DMS153 treated with DMSO at 0.1 percent for 48 hours (cell line): ENCODE measurements at regions not wholly inside any gene's neighbourhood (a gene's known extent, or its start where the extent isn't known, plus 50 kb on each side); places are given as distances from the start of the nearest gene placed in this dataset.
"Not testable (repeated sequence)": the region's sequence is repeated elsewhere in the genome, so short reads cannot be mapped to it uniquely, and the experiment has no call there.

Experiments used
- DNase-seq: peaks from one replicate; lab custom pipeline; 2025; ENCODE audit not compliant: unreplicated experiment; lab: John Stamatoyannopoulos, UW

DNA sequence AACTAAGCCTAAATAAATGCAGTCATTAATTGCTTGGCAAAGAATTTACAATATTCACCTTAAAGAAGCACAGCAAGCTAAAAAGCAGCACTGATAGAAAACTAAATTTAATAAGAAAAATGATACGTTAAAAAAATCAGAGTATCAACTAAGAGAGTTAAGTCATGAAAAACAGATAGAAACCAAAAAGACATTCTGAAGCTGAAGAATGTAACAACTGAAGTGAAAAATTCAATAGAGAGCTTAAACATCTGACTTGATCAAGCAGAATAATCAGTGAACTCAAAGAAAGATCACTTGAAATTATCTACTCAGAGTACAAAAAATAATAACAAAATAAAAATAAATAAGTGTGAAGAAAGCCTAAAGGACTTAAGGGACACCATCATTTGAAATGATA, 588.0 kb upstream of the HS3ST1 start:
- no peak for DNase-seq

DNA sequence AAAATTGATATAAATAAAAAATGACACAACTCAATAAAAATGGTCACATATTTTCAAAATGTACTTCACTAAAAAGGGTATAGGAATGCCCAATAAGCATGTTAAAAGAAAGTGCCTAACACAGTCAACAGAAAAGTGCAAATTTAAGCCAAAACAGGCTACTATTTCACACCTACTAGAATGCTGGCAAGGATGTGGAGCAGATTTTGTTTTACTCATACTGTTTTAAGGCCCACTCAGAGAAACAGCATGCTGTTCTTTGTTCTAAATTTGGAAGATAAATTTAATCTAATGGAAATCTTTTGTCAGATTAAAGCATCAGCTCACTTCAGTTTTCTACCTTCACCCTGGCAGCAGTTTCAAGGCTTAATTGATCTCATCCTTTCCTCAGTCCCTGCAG, 576.8 kb upstream of the HS3ST1 start:
- no peak for DNase-seq

DNA sequence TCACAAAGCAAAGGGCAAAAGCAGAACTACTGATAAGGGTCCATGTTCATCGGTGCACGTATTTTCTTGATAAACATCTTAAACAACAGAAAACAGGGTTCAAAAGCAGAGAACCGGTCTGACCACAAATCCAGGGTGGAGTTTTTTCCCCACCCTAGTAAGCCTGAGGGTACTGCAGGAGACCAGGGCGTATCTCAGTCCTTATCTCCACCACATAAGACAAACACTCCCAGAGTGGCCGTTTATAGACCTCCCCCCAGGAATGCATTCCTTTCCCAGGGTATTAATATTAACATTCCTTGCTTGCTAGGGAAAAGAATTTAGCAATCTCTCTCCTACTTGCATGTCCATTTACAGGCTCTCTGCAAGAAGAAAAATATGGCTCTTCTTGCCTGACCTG, 567.9 kb upstream of the HS3ST1 start:
- not testable (repeated sequence) for DNase-seq

DNA sequence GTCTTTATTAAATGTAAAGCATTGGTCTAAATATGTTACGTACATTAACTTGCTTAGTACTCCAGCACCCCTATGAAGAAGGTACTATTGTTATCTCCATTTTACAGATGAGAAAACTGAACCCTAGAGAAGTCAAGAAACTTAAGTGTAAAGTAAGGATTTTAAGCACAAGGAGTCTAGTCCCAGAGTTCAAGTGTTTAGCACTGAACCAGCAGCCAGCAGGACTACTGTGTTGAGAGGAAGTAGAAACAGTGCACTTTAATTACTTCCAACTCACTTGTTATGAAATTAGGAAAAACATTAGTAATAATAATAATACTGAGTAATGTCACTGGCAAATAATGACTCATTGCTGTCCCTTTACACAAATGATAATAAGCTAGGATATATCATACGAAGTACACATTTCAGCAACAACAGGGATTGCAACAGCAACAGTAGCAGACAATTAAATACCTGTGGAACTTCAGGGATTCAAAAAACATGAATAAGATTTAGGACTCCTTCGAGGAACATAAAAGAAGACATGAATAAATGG, 548.1 kb upstream of the HS3ST1 start:
- DNase-seq, result no peak

DNA sequence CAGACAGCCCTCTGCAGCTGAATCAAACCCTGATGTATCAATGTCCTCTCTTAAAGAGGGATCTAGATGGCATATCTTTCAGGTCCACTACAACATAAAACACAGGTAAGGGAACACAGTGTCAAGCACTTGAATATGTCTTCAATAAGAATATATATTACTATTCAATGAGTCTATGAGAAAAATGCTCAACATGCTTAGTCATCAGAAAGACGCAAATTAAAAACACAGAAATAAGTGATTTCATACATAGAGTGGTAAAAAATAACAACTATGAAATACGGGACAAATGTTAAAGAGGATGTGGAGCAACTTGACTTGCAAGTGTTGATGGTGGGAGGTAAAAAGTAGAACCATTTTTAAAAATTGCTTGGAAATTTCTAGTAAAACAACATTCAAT, 544.6 kb upstream of the HS3ST1 start:
- no peak for DNase-seq

DNA sequence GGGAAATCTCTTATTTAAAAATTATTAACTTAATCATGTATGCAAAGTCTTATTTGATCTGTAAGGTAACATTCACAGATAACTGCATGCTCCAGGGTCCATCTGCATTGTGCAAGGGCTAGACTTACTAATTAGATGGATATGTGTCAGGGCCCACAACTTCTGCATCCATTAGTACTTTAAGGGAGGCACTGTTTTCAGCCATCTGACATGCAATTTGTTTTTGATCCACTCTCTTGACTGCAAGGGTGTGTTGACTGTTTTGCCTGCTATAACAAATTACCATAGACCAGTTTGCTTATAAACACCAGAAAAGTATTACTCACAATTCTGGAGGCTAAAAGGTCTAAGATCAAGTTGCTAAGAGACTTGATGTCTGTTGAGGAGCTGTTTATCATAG, 542.1 kb upstream of the HS3ST1 start:
- no peak for DNase-seq

DNA sequence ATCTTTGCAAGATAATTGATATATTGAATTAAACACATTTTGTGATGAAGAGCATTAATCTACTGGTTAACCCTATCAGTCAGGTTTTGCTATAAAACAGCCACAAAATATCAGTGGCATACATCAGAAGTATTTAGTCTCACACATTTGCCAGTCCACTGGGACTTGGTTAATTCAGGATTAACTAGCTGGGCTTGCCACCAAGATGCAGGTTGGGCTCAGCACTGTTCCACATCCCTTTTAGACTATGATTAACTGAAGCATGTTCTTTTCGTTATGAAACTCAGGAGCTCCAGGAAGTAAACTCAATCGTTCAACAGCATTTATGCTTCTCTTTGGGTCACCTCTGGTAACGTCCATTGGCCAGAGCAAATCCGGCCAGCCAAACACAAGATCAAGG, 538.1 kb upstream of the HS3ST1 start:
- DNase-seq, result no peak

DNA sequence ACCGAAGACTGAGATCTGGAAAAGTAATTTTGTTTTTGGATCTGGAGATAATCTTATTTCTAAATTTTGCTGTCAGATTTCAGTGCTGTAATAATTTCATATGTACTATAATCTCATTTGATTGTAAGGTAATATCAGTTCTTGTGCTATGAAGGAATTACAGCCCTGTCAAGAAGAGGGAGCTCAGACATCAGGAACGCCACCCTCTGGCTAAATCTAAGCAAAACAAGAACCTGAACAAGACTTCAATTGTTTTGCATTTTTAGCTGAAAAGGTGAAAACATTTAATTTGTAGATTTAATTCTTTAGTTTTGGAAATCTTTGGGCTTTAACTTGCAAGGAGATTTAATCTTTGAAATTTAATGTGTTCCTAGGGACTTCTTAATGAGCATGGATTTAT, 525.4 kb upstream of the HS3ST1 start:
- DNase-seq, result no peak

DNA sequence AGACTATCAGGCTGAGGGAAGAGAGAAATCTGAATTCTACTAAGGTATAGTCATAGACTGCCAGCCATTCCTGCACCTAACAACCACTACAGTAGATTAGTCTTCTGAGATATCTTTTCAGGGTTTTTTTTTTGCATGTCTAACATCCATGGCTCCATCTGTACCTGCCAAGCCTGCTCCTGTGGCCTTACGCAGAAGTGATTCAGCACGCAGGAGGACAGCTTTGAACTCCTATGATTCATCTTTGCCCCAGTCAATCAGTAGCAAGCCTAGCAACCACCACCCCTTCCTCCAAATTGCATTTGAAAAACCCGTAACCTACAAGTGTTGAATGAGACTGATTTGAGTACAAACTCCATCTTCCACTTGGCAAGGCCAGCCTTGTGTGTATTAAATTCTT, 520.7 kb upstream of the HS3ST1 start:
- no peak for DNase-seq

DNA sequence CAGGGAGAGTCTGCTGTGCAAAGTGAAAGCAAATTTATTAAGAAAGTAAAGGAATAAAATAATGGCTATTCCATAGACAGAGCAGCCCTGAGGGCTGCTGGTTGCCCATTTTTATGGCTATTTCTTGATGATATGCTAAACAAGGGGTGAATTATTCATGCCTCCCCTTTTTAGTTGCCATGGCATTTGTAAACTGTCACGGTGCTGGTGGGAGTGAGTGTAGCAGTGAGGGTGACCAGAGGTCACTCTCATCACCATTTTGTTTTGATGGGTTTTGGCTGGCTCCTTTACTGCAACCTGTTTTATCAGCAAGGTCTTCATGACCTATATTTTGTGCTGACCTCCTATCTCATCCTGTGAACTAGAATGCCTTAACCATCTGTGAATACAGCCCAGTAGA, 518.9 kb upstream of the HS3ST1 start:
- not testable (repeated sequence) for DNase-seq

DNA sequence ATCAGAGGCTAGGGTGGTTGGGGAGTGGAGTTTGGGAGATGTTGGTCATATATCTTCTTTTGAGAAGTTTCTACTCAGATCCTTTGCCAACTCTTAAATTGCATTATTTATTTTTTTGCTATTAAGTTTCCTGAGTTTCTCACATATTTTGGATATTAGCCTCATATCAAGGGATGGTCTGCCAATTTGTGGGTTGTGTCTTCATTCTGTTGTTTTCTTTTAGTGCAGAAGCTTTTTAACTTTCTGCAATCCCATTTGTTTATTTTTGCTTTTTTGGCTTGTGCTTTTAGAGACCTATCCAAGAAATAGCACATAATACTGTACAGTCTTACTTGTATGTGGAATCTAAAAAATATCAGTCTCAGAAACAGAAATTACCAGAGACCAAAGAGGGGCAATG, 509.2 kb upstream of the HS3ST1 start:
- DNase-seq, result no peak

DNA sequence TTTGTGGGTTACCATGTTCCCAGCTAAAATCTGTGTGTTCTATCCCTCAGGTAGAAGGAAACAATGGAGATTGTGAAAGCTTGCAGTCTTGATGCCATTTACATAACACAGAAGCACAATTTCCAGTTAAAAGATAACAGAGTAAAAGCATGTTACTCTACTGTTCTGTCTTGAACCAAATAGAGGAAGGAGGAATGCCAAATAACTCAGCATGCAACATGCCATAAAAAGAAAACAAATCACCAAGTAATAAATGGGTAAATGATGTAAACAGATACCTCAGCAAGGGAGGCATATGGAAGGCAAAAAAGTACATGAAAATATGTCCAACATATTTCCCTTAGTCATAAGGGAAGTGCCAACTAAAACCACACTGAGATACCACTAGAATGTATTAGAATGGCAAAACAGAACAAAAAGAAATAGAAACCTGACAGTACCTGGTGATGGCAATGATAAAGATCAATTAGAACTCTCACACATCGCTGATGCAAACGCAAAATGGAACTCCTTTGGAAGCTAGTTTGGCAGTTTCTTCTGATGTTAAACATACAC, 502.6 kb upstream of the HS3ST1 start:
- no peak for DNase-seq

DNA sequence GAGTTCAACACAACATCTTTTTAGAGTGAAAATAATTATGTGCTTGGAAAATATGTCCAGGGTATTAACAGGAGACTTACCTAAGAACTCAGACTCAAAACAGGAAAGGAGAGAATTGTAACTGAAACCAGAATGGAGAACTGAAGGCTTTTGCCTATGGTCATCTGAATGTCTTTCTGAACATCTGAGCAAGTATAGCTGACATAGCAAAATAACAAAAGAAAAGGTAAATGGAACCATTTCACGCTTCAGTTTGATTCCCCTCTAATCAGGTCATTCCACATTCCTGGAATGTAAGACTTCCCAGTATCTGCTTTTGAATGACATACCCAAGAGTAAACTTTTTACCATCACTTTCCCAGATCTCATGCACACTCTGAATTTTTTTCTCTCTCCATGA, 500.4 kb upstream of the HS3ST1 start:
- no peak for DNase-seq

DNA sequence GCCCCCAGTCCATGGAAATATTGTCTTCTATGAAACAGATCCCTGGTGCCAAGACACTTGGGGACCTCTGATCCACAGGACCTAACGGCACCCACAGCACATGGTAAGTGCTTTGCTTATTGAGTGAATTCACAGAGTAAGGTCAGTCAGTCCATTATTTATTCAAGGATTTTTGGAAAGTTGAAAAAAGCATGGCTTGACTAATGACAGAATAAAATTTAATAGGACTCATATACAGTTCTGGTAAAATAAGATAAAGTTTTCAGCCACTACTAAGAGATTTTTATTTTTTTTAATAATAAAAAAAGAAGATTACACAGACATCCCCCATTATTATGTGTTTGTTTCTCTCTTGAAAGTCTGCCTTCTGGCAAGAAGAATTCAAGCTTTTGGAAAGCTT, 490.6 kb upstream of the HS3ST1 start:
- DNase-seq, result no peak

DNA sequence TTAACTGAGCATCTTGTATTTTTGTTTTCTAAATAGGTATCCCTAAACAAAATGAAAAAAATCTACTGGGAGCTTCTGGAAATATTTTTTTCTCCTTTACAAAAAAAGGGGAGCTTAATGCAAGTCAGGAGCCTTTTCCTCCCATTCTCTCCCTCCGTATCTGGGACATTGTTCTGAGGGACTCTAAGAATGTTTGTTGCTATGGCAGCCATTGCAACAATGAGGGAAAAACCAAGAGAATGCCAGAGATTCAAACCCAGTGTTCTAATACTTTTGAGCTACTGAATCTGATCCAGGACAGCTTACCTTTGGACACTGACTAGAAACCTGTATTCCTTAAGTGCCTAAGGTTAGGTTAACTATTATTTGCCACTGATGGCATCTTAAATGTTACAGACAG, 485.7 kb upstream of the HS3ST1 start:
- DNase-seq, result no peak

DNA sequence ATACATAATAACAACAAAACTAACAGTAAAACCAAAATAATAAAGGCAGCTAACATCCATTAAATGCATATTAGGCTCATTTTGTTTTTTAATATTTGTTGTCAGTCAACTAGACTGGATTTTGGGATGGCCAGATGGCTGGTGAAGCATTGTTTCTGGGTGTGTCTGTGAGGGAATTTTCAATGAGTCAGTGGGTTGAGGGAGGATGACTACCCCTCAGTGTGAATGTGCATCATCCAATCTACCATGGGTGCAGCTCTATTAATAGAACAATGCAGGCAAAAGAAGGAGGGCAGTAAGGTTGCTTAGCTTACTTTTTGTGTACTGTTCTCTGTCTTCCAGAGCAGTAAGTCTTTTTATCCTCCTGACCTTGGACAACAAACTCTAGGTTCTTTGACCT, 484.2 kb upstream of the HS3ST1 start:
- DNase-seq, result no peak

DNA sequence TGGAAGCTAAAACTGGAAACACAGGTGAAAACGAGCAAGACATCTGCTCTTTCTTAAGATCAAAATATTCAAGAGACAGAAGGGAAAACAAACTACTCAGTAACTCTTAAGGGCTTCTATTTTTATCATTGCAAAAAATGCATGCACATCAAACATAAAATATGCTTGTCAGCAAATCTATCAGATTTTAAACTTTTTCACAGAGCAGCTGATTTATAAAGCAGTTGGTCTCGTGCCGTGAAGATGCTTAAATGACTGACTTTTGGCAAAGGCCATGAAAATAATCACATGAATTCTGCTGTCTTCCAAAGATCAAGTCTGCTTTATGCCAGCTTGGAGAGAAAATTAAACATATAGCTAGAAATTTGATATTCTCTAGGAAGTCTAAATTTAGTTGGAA, 482.1 kb upstream of the HS3ST1 start:
- no peak for DNase-seq

DNA sequence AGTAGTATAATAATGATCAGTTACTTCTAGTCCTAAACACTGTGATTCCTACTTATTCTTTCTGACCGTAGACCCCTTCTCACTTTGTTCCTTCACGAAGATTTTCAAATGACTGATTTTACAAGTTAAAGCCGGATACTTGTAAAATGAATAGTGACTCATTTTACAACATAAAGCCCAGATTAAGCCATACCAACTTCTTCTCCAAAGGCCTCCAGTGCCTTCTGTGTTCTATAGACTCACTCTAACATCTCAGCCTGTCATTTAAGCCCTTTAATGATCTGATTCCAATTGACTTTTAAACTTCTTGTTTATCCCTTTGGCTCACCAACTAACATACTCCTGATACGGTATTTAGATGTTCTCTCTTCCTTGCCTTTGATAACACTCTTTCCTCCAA, 480.0 kb upstream of the HS3ST1 start:
- no peak for DNase-seq

DNA sequence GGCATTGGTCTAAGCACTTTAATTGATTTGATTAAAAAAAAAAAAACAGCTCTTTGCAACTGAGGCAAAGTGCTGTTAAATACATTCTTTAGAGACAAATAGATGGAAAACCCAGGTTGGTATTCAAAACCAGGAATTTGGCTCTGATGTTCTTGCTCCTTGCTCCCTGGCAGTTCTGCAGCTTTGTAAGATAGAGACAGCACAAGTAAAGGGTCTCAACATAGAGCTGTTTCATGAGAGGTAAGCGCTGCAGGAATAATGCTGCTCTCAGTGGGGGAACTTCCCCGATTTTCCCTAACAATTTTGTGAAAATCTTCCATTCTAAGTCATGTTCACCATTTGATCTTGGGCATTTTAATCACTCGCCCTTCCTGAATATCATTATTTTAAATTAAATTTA, 479.5 kb upstream of the HS3ST1 start:
- DNase-seq, result no peak

DNA sequence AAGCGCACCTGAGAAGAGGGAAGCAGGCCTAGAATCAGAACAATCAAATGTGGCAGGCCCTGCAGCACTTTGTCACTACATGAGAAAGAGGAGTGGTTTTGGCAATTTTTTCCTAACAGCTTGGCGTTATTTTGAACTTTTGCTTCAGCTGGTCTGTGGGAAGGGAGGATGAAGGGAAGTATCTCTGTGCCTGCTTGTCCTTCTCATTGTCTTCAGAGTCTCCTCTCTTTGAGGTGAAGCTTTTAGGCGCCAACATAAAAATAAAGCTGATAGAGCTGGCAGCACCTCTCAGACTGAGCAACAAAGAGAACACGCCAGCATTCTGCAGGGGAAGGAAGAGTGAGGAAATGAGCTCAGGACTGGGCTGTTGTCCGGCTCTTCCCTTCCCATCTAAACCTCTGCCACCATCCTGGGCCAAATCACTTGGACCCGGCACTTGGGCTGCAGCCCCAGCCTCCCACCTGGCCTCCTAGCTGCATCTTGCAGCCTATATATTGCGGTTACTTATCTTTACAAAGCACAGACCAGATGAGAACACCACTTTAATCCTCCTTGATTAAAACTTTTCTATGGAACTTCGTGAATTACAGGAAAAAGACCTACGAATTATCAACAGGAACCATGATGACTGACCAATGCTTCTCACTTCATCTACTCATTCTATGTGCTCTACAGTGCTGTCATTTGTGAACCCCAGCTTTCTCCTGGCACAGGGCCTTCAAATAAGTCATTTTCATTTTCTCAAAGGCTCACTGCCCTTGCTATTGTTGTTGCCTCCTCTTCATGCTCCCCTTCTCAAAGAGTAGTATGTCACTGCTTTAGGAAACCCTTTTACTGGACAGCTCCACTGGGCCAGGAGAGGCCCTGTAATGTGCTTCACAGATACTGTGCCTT, 476.4 kb upstream of the HS3ST1 start:
- DNase-seq, result no peak

DNA sequence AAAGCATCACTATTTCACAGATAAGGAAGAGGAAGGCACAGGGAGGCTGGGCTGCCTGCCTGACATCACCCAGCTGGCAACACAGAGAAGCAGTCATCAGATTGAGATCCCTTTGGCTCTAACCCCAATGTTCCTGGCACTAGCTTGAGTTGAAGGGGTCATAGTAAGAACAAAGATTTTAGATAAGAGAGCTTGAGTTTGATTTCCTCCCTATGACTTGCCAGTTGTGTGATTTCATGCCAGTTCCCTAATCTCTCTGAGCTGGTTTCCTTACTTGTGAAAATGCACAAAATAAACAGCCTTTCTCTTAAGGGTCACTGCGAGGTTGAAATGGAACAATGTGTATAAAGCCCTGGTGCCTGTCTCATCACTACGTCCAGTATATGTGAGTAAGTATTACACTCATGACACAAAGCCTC, 475.4 kb upstream of the HS3ST1 start:
- DNase-seq, result no peak

DNA sequence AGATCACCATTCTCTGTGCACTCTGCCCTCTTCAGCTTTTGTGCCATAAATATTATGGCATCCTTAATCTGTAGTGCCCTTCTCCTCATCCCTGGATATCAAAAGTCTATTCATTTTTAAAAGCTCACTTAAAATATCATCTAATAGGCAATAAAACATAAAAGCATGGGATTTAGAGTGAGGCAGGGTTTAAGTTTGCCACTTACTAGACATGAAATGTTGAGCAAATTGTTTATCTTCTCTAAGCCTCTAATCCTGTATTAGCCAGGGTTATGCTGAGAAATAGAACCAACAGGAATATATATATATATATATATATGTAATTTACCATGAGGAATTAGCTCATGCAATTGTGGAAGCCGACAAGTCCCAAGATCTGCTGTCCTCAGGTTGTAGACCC, 472.4 kb upstream of the HS3ST1 start:
- no peak for DNase-seq

DNA sequence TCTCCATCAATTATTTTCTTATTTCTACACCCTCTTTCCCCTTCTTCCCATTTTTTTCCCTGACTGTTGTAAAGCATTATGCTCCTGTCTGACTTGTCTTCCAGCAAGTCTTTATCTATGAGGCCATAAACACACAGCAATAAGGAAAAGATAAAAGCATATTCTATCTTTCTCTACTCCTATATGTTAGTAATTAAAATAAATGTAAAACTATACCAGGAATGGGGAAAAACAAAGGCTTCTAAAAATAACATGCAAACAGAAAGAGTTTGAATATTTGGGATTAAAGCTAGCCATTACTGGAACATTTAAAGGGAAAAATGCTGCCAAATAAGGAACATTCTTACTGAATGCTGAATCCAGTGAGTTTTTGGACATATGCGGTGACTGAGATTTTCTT, 471.7 kb upstream of the HS3ST1 start:
- no peak for DNase-seq
